ENCODE measurements at regions not wholly inside any gene's neighbourhood (a gene's known extent, or its start where the extent isn't known, plus 50 kb on each side); places are given as distances from the start of the nearest gene placed in this dataset.

- TF ChIP-seq CTCF (IDR thresholded peaks at IDR 0.05; ENCODE audit: insufficient read depth, low read depth, low read length, missing control alignments) = no peak
- no peak overlapping the region for H3K4me3 ChIP-seq (ENCODE audit: low read length)
- no peak for DNase-seq (ENCODE audit: low read depth)
Measured at GRCh38 chr4:81527115-81527514, 55.4 kb upstream of the RASGEF1B start.

DNA sequence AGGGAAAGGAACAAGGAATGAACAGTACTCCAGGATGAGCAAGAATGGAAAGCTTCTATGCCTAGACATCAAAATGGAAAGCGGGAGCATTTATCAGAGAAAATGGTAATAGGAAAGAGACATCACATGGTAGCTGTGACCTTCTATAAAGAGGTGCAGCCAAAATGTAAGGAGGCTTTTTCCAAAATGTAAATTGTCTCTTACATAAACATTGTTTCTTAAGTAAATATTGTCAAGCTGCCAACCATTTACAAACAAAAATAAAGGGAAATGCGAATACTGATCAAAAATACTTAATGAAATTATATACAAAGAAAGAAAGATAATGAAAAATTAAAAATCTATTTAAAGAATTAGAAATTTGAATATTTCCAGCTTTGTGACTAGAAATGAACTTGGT lies 55.0 kb upstream of the RASGEF1B start:
- TF ChIP-seq CTCF (IDR thresholded peaks at IDR 0.05; ENCODE audit: insufficient read depth, low read depth, low read length, missing control alignments) = no peak
- no peak overlapping the region for H3K4me3 ChIP-seq (ENCODE audit: low read length)
- DNase-seq (ENCODE audit: low read depth) = no peak

- no peak for DNase-seq (ENCODE audit: low read depth)
- no peak for TF ChIP-seq CTCF (IDR thresholded peaks at IDR 0.05; ENCODE audit: insufficient read depth, low read depth, low read length, missing control alignments)
- H3K4me3 ChIP-seq (ENCODE audit: low read length) = no peak overlapping the region
Measured at GRCh38 chr4:81523672-81524327, 52.1 kb upstream of the RASGEF1B start.

- H3K4me3 ChIP-seq (ENCODE audit: low read length) = no peak overlapping the region
- DNase-seq (ENCODE audit: low read depth) = no peak
- TF ChIP-seq CTCF (IDR thresholded peaks at IDR 0.05; ENCODE audit: insufficient read depth, low read depth, low read length, missing control alignments) = no peak
Measured at GRCh38 chr4:81522711-81523110, 51.0 kb upstream of the RASGEF1B start.

GRCh38 chr4:81521708-81522107 lies 50.0 kb upstream of the RASGEF1B start:
- no peak for TF ChIP-seq CTCF (IDR thresholded peaks at IDR 0.05; ENCODE audit: insufficient read depth, low read depth, low read length, missing control alignments)
- DNase-seq (ENCODE audit: low read depth) = no peak
- H3K4me3 ChIP-seq (ENCODE audit: low read length) = no peak overlapping the region

All from epithelial cell of esophagus (primary cell).